ENCODE measurements at regions not wholly inside any gene's neighbourhood (a gene's known extent, or its start where the extent isn't known, plus 50 kb on each side); places are given as distances from the start of the nearest gene placed in this dataset.

DNA sequence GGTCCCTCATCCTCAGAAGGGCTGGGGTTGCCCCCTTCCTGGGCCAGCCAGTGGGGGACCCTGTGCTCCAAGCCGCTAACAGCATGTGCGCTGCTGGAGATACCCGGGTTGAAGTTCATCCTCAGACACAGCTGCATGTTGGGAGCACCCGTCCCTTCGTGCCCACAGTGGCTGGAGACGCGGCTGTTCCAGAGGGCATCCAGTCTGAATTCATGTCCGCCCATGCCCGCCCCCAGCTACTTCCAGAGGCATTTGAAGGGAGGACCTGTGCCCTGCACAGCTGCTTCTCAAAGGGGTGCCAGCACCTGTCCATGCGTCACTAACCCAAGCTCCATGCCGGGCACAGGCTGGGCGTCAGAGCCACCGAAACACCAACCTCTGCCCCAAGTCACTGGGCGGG lies 68.1 kb upstream of the ADGRA1 start:
- Histone ChIP-seq H3K36me3 (replicated peaks in 1 of 2; ENCODE audit: control insufficient read depth in 2 of 2, insufficient read depth in 2 of 2, low read length in 2 of 2) (no peaks in the 10 kb centered on the region), H2BK120ac (ENCODE audit: low read depth, low read length) (no peak overlapping the region), H3K4me1 (ENCODE audit: control insufficient read depth in 2 of 2, insufficient read depth in 1 of 2, low read depth in 1 of 2, low read length in 2 of 2) (no peaks in the 10 kb centered on the region), H2AK5ac (ENCODE audit: low read depth, low read length) (peak overlapping the region; percentile 84), H3K27ac (replicated peaks; ENCODE audit: low read length) (no peak overlapping the region), H3K4ac (ENCODE audit: low read length) (no peak overlapping the region), H3K79me1 (ENCODE audit: low read depth, low read length) (peaks cover 2% of the 10 kb centered on the region), H3K23ac (ENCODE audit: low read depth, low read length, poor library complexity) (no peak overlapping the region), H3K18ac (ENCODE audit: low read length) (peak overlapping the region; percentile 38), H4K91ac (ENCODE audit: low read depth, low read length, poor library complexity) (no peak overlapping the region), H3K27me3 (ENCODE audit: control insufficient read depth in 3 of 3, insufficient read depth in 3 of 3, low read depth in 1 of 3, low read length in 3 of 3) (peaks cover 0 to 18% (median 0%) of the 10 kb centered on the region in 3 experiments), H4K8ac (ENCODE audit: low read depth, low read length) (no peak overlapping the region), H3K9ac (ENCODE audit: low read depth, low read length, poor library complexity) (no peak overlapping the region), H3K4me3 (ENCODE audit: low read length in 2 of 2) (no peak overlapping the region), H3K9me3 (replicated peaks in 1 of 2; ENCODE audit: control insufficient read depth in 2 of 2, insufficient read depth in 1 of 2, low read depth in 1 of 2, low read length in 2 of 2) (peaks cover 0 to 1% of the 10 kb centered on the region in 2 donors), H3K4me2 (ENCODE audit: insufficient read depth, low read length, poor library complexity, severe bottlenecking) (no peak overlapping the region), H3K14ac (ENCODE audit: low read length) (peak overlapping the region; percentile 71), H2BK12ac (ENCODE audit: low read length) (no peak overlapping the region), H2BK5ac (ENCODE audit: low read length) (peak overlapping the region; percentile 66), H2BK15ac (ENCODE audit: low read length) (peak overlapping the region; percentile 67), H2AFZ (ENCODE audit: low read length) (no peak overlapping the region)
- no CpG with 5 or more reads among the region's 14 CpGs for WGBS, 2 donors (ENCODE audit: extremely low coverage in 2 of 2, insufficient read length in 2 of 2, insufficient replicate concordance in 1 of 2)
- no peak for DNase-seq (ENCODE audit: low spot score)

DNA sequence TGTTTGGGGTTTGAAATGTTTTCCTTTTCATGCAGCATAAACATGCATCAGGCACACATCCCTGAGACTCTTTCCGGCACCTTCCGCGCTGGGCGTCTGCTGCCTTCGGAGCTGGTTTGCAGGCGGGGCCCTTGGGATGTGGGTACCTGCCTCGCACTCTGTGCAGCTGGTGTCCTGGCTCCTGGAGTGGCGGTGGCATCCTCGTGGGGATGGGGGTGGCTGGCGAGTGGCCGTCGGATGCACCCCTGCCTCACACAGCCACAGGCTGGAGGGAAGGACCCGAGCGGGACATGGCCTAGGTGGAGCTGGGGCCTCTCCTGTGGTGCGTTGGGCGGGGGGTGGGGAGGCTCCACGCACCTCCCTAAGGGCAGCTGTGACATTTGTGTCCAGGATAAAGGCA lies 68.5 kb upstream of the ADGRA1 start:
- peak overlapping the region; percentile 70 for H2AK5ac ChIP-seq (ENCODE audit: low read depth, low read length)
- H3K23ac ChIP-seq (ENCODE audit: low read depth, low read length, poor library complexity): peak overlapping the region; percentile 65
- no peak overlapping the region for H3K4me3 ChIP-seq (ENCODE audit: low read length in 2 of 2)
- H3K27me3 ChIP-seq (ENCODE audit: control insufficient read depth in 3 of 3, insufficient read depth in 3 of 3, low read depth in 1 of 3, low read length in 3 of 3): peaks cover 0 to 13% (median 0%) of the 10 kb centered on the region in 3 experiments
- H4K8ac ChIP-seq (ENCODE audit: low read depth, low read length): no peak overlapping the region
- WGBS, 2 donors (ENCODE audit: extremely low coverage in 2 of 2, insufficient read length in 2 of 2, insufficient replicate concordance in 1 of 2): no CpG with 5 or more reads among the region's 17 CpGs
- H2AFZ ChIP-seq (ENCODE audit: low read length): no peak overlapping the region
- peak overlapping the region; percentile 71 for H3K14ac ChIP-seq (ENCODE audit: low read length)
- no peak overlapping the region for H3K27ac ChIP-seq (replicated peaks; ENCODE audit: low read length)
- H4K91ac ChIP-seq (ENCODE audit: low read depth, low read length, poor library complexity): no peak overlapping the region
- H3K79me1 ChIP-seq (ENCODE audit: low read depth, low read length): peaks cover 2% of the 10 kb centered on the region
- no peak overlapping the region for H2BK5ac ChIP-seq (ENCODE audit: low read length)
- peak overlapping the region; percentile 63 for H3K9ac ChIP-seq (ENCODE audit: low read depth, low read length, poor library complexity)
- H3K9me3 ChIP-seq (replicated peaks in 1 of 2; ENCODE audit: control insufficient read depth in 2 of 2, insufficient read depth in 1 of 2, low read depth in 1 of 2, low read length in 2 of 2): peaks cover 0 to 1% of the 10 kb centered on the region in 2 donors
- H3K4ac ChIP-seq (ENCODE audit: low read length): no peak overlapping the region
- no peaks in the 10 kb centered on the region for H3K4me1 ChIP-seq (ENCODE audit: control insufficient read depth in 2 of 2, insufficient read depth in 1 of 2, low read depth in 1 of 2, low read length in 2 of 2)
- H3K18ac ChIP-seq (ENCODE audit: low read length): peak overlapping the region; percentile 71
- H2BK15ac ChIP-seq (ENCODE audit: low read length): peak overlapping the region; percentile 58
- DNase-seq (ENCODE audit: low spot score): no peak
- H3K4me2 ChIP-seq (ENCODE audit: insufficient read depth, low read length, poor library complexity, severe bottlenecking): no peak overlapping the region
- no peaks in the 10 kb centered on the region for H3K36me3 ChIP-seq (replicated peaks in 1 of 2; ENCODE audit: control insufficient read depth in 2 of 2, insufficient read depth in 2 of 2, low read length in 2 of 2)
- no peak overlapping the region for H2BK120ac ChIP-seq (ENCODE audit: low read depth, low read length)
- no peak overlapping the region for H2BK12ac ChIP-seq (ENCODE audit: low read length)

DNA sequence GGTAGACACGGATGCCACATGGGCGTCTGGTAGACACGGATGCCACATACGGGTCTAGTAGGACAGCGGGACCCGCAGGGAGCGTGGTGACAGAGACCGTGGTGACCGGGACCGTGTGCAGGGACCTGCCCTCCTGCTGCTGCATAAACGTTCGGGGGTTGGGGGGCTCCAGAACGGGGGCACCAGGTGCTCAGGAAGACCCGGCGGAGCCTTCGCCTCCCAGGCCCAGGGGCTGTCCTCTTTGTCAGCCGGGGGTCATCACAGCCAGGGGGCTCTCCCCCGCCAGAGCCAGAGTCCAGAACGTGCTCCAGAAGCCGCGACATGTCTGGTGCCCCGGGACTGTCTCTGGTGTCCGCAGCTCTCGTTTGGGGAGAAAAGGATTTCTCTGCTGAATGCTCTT lies 69.2 kb upstream of the ADGRA1 start:
- H3K9ac ChIP-seq (ENCODE audit: low read depth, low read length, poor library complexity): no peak overlapping the region
- no peak overlapping the region for H2AFZ ChIP-seq (ENCODE audit: low read length)
- no peak overlapping the region for H3K27ac ChIP-seq (replicated peaks; ENCODE audit: low read length)
- no peak overlapping the region for H3K14ac ChIP-seq (ENCODE audit: low read length)
- H2BK120ac ChIP-seq (ENCODE audit: low read depth, low read length): no peak overlapping the region
- no peak overlapping the region for H4K91ac ChIP-seq (ENCODE audit: low read depth, low read length, poor library complexity)
- no peak overlapping the region for H3K23ac ChIP-seq (ENCODE audit: low read depth, low read length, poor library complexity)
- no CpG with 5 or more reads among the region's 24 CpGs for WGBS, 2 donors (ENCODE audit: extremely low coverage in 2 of 2, insufficient read length in 2 of 2, insufficient replicate concordance in 1 of 2)
- no peak overlapping the region for H3K4me2 ChIP-seq (ENCODE audit: insufficient read depth, low read length, poor library complexity, severe bottlenecking)
- H3K9me3 ChIP-seq (replicated peaks in 1 of 2; ENCODE audit: control insufficient read depth in 2 of 2, insufficient read depth in 1 of 2, low read depth in 1 of 2, low read length in 2 of 2): peaks cover 0 to 1% of the 10 kb centered on the region in 2 donors
- H2AK5ac ChIP-seq (ENCODE audit: low read depth, low read length): no peak overlapping the region
- no peaks in the 10 kb centered on the region for H3K36me3 ChIP-seq (replicated peaks in 1 of 2; ENCODE audit: control insufficient read depth in 2 of 2, insufficient read depth in 2 of 2, low read length in 2 of 2)
- H3K4ac ChIP-seq (ENCODE audit: low read length): no peak overlapping the region
- H2BK12ac ChIP-seq (ENCODE audit: low read length): no peak overlapping the region
- H2BK5ac ChIP-seq (ENCODE audit: low read length): no peak overlapping the region
- H3K4me1 ChIP-seq (ENCODE audit: control insufficient read depth in 2 of 2, insufficient read depth in 1 of 2, low read depth in 1 of 2, low read length in 2 of 2): no peaks in the 10 kb centered on the region
- H3K79me1 ChIP-seq (ENCODE audit: low read depth, low read length): peaks cover 2% of the 10 kb centered on the region
- peaks cover 0 to 10% (median 0%) of the 10 kb centered on the region in 3 experiments for H3K27me3 ChIP-seq (ENCODE audit: control insufficient read depth in 3 of 3, insufficient read depth in 3 of 3, low read depth in 1 of 3, low read length in 3 of 3)
- H3K4me3 ChIP-seq (ENCODE audit: low read length in 2 of 2): no peak overlapping the region
- no peak overlapping the region for H4K8ac ChIP-seq (ENCODE audit: low read depth, low read length)
- H2BK15ac ChIP-seq (ENCODE audit: low read length): no peak overlapping the region
- DNase-seq (ENCODE audit: low spot score): no peak
- H3K18ac ChIP-seq (ENCODE audit: low read length): peak overlapping the region; percentile 76

DNA sequence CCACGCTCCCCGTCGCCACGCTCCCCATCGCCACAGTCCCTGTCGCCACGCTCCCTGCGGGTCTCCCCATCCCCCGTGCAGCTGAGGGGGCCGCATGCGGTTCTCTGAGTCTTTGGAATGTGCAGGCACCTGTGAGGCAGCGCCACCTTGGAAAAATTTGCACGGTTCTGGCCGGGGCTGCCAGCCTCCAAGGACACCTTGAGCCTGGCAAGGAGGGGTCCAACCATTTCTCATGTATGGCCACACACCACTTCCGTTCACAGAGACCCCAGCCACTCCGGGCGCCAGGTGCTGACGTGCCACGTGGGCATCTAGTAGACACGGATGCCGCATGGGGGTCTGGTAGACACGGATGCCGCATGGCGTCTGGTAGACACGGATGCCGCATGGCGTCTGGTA lies 70.5 kb upstream of the ADGRA1 start:
- Histone ChIP-seq H3K9ac (ENCODE audit: low read depth, low read length, poor library complexity) (no peak overlapping the region), H3K9me3 (replicated peaks in 1 of 2; ENCODE audit: control insufficient read depth in 2 of 2, insufficient read depth in 1 of 2, low read depth in 1 of 2, low read length in 2 of 2) (peaks cover 0 to 1% of the 10 kb centered on the region in 2 donors), H2BK12ac (ENCODE audit: low read length) (no peak overlapping the region), H2BK120ac (ENCODE audit: low read depth, low read length) (no peak overlapping the region), H3K27me3 (ENCODE audit: control insufficient read depth in 3 of 3, insufficient read depth in 3 of 3, low read depth in 1 of 3, low read length in 3 of 3) (no peaks in the 10 kb centered on the region), H3K36me3 (replicated peaks in 1 of 2; ENCODE audit: control insufficient read depth in 2 of 2, insufficient read depth in 2 of 2, low read length in 2 of 2) (no peaks in the 10 kb centered on the region), H3K4me1 (ENCODE audit: control insufficient read depth in 2 of 2, insufficient read depth in 1 of 2, low read depth in 1 of 2, low read length in 2 of 2) (no peaks in the 10 kb centered on the region), H3K18ac (ENCODE audit: low read length) (no peak overlapping the region), H3K4me3 (ENCODE audit: low read length in 2 of 2) (no peak overlapping the region), H3K79me1 (ENCODE audit: low read depth, low read length) (peaks cover 2% of the 10 kb centered on the region), H2BK15ac (ENCODE audit: low read length) (no peak overlapping the region), H3K14ac (ENCODE audit: low read length) (no peak overlapping the region), H3K27ac (replicated peaks; ENCODE audit: low read length) (no peak overlapping the region), H3K4ac (ENCODE audit: low read length) (no peak overlapping the region), H3K23ac (ENCODE audit: low read depth, low read length, poor library complexity) (no peak overlapping the region), H3K4me2 (ENCODE audit: insufficient read depth, low read length, poor library complexity, severe bottlenecking) (no peak overlapping the region), H2AFZ (ENCODE audit: low read length) (no peak overlapping the region), H2BK5ac (ENCODE audit: low read length) (no peak overlapping the region), H2AK5ac (ENCODE audit: low read depth, low read length) (peak overlapping the region; percentile 94), H4K91ac (ENCODE audit: low read depth, low read length, poor library complexity) (no peak overlapping the region), H4K8ac (ENCODE audit: low read depth, low read length) (no peak overlapping the region)
- no CpG with 5 or more reads among the region's 27 CpGs for WGBS, 2 donors (ENCODE audit: extremely low coverage in 2 of 2, insufficient read length in 2 of 2, insufficient replicate concordance in 1 of 2)
- DNase-seq (ENCODE audit: low spot score): no peak

All from neuronal stem cell (in vitro differentiated cells).